ENCODE measurements at regions not wholly inside any gene's neighbourhood (a gene's known extent, or its start where the extent isn't known, plus 50 kb on each side); places are given as distances from the start of the nearest gene placed in this dataset.

DNA sequence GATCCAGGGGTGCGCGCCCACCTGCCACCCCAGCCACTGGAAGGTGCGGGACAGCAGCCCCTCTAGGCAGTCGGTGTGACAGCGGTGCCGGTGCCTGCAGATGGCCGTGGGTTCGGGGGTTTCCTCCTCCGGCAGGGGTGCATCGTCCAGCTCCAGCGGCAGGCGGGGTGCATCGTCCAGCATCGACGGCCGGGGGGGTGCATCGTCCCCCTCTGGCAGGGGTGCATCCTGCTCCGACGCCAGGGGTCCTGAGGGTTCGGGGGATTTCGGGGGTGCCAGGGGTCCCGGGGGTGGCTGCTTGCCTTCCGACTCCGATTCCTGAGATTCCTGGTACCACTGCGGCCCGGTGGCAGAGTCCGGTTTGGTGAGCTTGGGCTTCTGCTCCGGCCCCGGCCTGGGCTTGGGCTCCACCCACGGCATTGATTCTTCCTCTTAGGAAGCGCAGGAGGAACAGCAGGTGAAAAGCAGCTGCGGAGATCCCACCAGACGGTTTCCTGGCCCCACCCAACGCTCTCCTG is 90.2 kb upstream of the RAB18 start:
- TF ChIP-seq, protein P1, sequence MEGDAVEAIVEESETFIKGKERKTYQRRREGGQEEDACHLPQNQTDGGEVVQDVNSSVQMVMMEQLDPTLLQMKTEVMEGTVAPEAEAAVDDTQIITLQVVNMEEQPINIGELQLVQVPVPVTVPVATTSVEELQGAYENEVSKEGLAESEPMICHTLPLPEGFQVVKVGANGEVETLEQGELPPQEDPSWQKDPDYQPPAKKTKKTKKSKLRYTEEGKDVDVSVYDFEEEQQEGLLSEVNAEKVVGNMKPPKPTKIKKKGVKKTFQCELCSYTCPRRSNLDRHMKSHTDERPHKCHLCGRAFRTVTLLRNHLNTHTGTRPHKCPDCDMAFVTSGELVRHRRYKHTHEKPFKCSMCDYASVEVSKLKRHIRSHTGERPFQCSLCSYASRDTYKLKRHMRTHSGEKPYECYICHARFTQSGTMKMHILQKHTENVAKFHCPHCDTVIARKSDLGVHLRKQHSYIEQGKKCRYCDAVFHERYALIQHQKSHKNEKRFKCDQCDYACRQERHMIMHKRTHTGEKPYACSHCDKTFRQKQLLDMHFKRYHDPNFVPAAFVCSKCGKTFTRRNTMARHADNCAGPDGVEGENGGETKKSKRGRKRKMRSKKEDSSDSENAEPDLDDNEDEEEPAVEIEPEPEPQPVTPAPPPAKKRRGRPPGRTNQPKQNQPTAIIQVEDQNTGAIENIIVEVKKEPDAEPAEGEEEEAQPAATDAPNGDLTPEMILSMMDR (conservative IDR thresholded peaks at IDR 0.05; ENCODE audit: low read depth, low read length): no peak
- TF ChIP-seq RCOR1 (IDR thresholded peaks at IDR 0.05; ENCODE audit: insufficient replicate concordance, low read length): no peak
- TF ChIP-seq FOS (IDR thresholded peaks at IDR 0.05; ENCODE audit: low read depth, low read length): no peak
- TF ChIP-seq, protein P2, sequence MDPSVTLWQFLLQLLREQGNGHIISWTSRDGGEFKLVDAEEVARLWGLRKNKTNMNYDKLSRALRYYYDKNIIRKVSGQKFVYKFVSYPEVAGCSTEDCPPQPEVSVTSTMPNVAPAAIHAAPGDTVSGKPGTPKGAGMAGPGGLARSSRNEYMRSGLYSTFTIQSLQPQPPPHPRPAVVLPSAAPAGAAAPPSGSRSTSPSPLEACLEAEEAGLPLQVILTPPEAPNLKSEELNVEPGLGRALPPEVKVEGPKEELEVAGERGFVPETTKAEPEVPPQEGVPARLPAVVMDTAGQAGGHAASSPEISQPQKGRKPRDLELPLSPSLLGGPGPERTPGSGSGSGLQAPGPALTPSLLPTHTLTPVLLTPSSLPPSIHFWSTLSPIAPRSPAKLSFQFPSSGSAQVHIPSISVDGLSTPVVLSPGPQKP (IDR thresholded peaks at IDR 0.05; ENCODE audit: borderline replicate concordance, low read depth, low read length): no peak
- no peak for TF ChIP-seq MAFK (IDR thresholded peaks at IDR 0.05; ENCODE audit: low read depth, low read length)
- no peak for TF ChIP-seq NFE2L2 (IDR thresholded peaks at IDR 0.05; ENCODE audit: low read depth, low read length)
- no peak for TF ChIP-seq MXI1 (IDR thresholded peaks at IDR 0.05; ENCODE audit: borderline replicate concordance, low read depth, low read length)
- TF ChIP-seq RFX5 (IDR thresholded peaks at IDR 0.05; ENCODE audit: low read depth, low read length): no peak
- no peak for TF ChIP-seq MAZ (IDR thresholded peaks at IDR 0.05; ENCODE audit: borderline replicate concordance, low read depth, low read length)
- TF ChIP-seq RAD21 (IDR thresholded peaks at IDR 0.05; ENCODE audit: low read length): no peak
- no peak for TF ChIP-seq CHD1 (IDR thresholded peaks at IDR 0.05; ENCODE audit: low read depth, low read length)
- no peak for TF ChIP-seq BHLHE40 (IDR thresholded peaks at IDR 0.05; ENCODE audit: low read depth, low read length)
- TF ChIP-seq SMC3 (IDR thresholded peaks at IDR 0.05; ENCODE audit: low read depth, low read length): no peak
- Histone ChIP-seq H3K4ac (ENCODE audit: low read depth, low read length) (no peak overlapping the region), H4K8ac (ENCODE audit: low read depth in 2 of 2, low read length in 2 of 2) (no peak overlapping the region), H3K4me2 (ENCODE audit: low read depth, low read length) (no peak overlapping the region), H3K27ac (ENCODE audit: insufficient read depth, low read length) (no peak overlapping the region), H3K18ac (ENCODE audit: low read depth, low read length) (no peak overlapping the region), H2AK9ac (replicated peaks; ENCODE audit: low read depth, low read length, poor library complexity) (no peak overlapping the region), H2AK5ac (ENCODE audit: low read depth, low read length) (no peak overlapping the region), H3K23ac (ENCODE audit: low read depth, low read length) (no peak overlapping the region), H4K91ac (ENCODE audit: insufficient read depth, low read depth, low read length) (no peak overlapping the region), H3K9me1 (ENCODE audit: insufficient read depth, low read length) (no peaks in the 10 kb centered on the region), H4K20me1 (ENCODE audit: insufficient read depth, low read length) (no peaks in the 10 kb centered on the region), H2AFZ (replicated peaks; ENCODE audit: low read length, poor library complexity) (no peak overlapping the region), H3K79me1 (ENCODE audit: low read depth in 1 of 2, low read length in 2 of 2) (no peaks in the 10 kb centered on the region), H4K5ac (ENCODE audit: low read depth, low read length) (no peak overlapping the region), H2BK5ac (ENCODE audit: low read depth, low read length, poor library complexity, severe bottlenecking) (no peak overlapping the region), H3K9me3 (ENCODE audit: control insufficient read depth, insufficient read depth, low read length) (no peaks in the 10 kb centered on the region), H2BK15ac (ENCODE audit: low read depth, low read length) (no peak overlapping the region), H3K36me3 (ENCODE audit: control insufficient read depth, insufficient read depth, low read length) (no peaks in the 10 kb centered on the region), H3K4me3 (ENCODE audit: insufficient read depth, low read depth, low read length) (no peak overlapping the region), H3K9ac (ENCODE audit: low read depth, low read length) (no peak overlapping the region), H3K4me1 (ENCODE audit: control insufficient read depth, insufficient read depth, low read length) (no peaks in the 10 kb centered on the region), H2BK20ac (ENCODE audit: low read depth, low read length) (no peak overlapping the region), H3K27me3 (ENCODE audit: control insufficient read depth, insufficient read depth, low read length) (peaks cover 10% of the 10 kb centered on the region), H3K56ac (ENCODE audit: extremely low read depth, insufficient read depth, low read length) (no peak overlapping the region), H3K14ac (replicated peaks; ENCODE audit: low read depth, low read length) (no peak overlapping the region), H2BK120ac (ENCODE audit: low read depth, low read length) (no peak overlapping the region)
- DNase-seq: no peak
- 71% methylated on average over 6 of the region's 34 CpGs; no CpG with 5 or more reads in 1 of the 2 experiments for WGBS, 2 experiments (ENCODE audit: extremely low coverage in 2 of 2, insufficient read length in 1 of 2)
- dilution Hi-C loops (cut with HindIII; ENCODE audit: low sequenced_read_pairs, unreplicated experiment) (no loop called here), in situ Hi-C loops (cut with MboI; ENCODE audit: low sequenced_read_pairs) (no loop called here), intact Hi-C loops (cut with micrococcal nuclease) (no loop called here)
- BruUV-seq (replicated peaks): no TSS peak
- no peak for ATAC-seq (ENCODE audit: low read depth)
- ChIA-PET POLR2A (ENCODE audit: unreplicated experiment) (no interaction called here), CTCF (no interaction called here)
